Activated CD4-positive, alpha-beta memory T cell treated with anti-CD3 and anti-CD28 coated beads, Interleukin-2, amount 10 ng/mL, durations not matched to agents 7 days and 5 days (primary cell): ENCODE measurements at regions not wholly inside any gene's neighbourhood (a gene's known extent, or its start where the extent isn't known, plus 50 kb on each side); places are given as distances from the start of the nearest gene placed in this dataset.
"Not testable (repeated sequence)": the region's sequence is repeated elsewhere in the genome, so short reads cannot be mapped to it uniquely, and the experiment has no call there.

ENCODE experiments used
- CTCF ChIA-PET: fragments of 350-600 bp; sonication (Branson Sonifier 250); formaldehyde crosslinking; loops from one replicate; lab custom pipeline; 2021; ENCODE audit warnings: antibody characterized with exemption, inconsistent platforms; lab: Charles Lee
- POLR2A ChIA-PET: fragments of 350-600 bp; sonication (Branson Sonifier 250); formaldehyde crosslinking; loops from one replicate; lab custom pipeline; 2021; ENCODE audit warnings: antibody characterized with exemption; lab: Charles Lee
- DNase-seq: peaks from one replicate; pipeline ENCODE4 v3.0.0-alpha.2; 2020
- H3K27ac Mint-ChIP-seq: one replicate; pipeline ENCODE4 v1.8.0; 2021; ENCODE audit warnings: mild to moderate bottlenecking, mixed read lengths
- H3K27me3 Mint-ChIP-seq: one replicate; pipeline ENCODE4 v1.8.0; 2021; ENCODE audit warnings: mixed read lengths
- H3K36me3 Mint-ChIP-seq: one replicate; pipeline ENCODE4 v1.8.0; 2021; ENCODE audit warnings: low read depth, mixed read lengths
- H3K4me1 Mint-ChIP-seq: one replicate; pipeline ENCODE4 v1.8.0; 2021; ENCODE audit warnings: mixed read lengths
- H3K4me3 Mint-ChIP-seq: one replicate; pipeline ENCODE4 v1.8.0; 2021; ENCODE audit warnings: mild to moderate bottlenecking, mixed read lengths
- H3K9me3 Mint-ChIP-seq: one replicate; pipeline ENCODE4 v1.8.0; 2021; ENCODE audit warnings: mixed read lengths

- H3K9me3 Mint-ChIP-seq, result peaks cover 15% of the 10 kb centered on the region
- POLR2A ChIA-PET, DNase-seq: not testable (repeated sequence)
These were observed 467.8 kb downstream of the AMY1C start for GRCh38 chr1:104217395-104217986.

GRCh38 chr1:104229860-104230259 is 480.2 kb downstream of the AMY1C start:
- ChIA-PET CTCF (no interaction called here), POLR2A (no interaction called here)
- Mint-ChIP-seq H3K4me1 (no peaks in the 10 kb centered on the region), H3K27ac (no peak overlapping the region), H3K36me3 (no peaks in the 10 kb centered on the region), H3K4me3 (no peak overlapping the region), H3K9me3 (peaks cover 5% of the 10 kb centered on the region), H3K27me3 (no peaks in the 10 kb centered on the region)
- DNase-seq, result no peak

More at GRCh38 chr1:104217395-104217986, 467.8 kb downstream of the AMY1C start:
- CTCF ChIA-PET, H3K27ac Mint-ChIP-seq, H3K4me1 Mint-ChIP-seq, H3K27me3 Mint-ChIP-seq, H3K36me3 Mint-ChIP-seq, H3K4me3 Mint-ChIP-seq: not testable (repeated sequence)

- Mint-ChIP-seq H3K4me1 (no peaks in the 10 kb centered on the region), H3K4me3 (no peak overlapping the region), H3K36me3 (no peaks in the 10 kb centered on the region), H3K9me3 (peaks cover 5% of the 10 kb centered on the region), H3K27ac (no peak overlapping the region), H3K27me3 (no peaks in the 10 kb centered on the region)
- CTCF ChIA-PET, result no interaction called here
- POLR2A ChIA-PET, result no interaction called here
- no peak for DNase-seq
These were observed 482.0 kb downstream of the AMY1C start for GRCh38 chr1:104231676-104232075.

DNA sequence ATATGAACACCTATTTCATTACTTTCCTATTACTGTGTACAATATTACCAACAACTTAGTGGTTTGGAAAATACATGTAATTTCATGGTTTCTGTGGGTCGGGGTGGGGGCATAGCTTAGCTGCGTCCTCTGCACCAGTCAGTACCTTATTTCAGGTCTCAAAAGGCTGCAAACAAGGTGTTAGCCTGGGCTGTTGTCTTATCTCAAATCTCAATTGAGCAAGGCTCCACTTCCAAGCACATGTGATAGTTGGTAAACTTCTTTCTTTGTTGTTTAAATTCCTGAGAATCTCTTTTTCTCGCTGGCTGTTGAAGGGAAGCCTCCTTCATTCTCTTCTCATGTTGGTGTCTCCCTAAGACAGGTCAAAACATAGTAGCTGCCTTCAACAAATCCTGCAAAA is 485.4 kb downstream of the AMY1C start:
- no peaks in the 10 kb centered on the region for H3K27me3 Mint-ChIP-seq
- no peak for DNase-seq
- no peaks in the 10 kb centered on the region for H3K4me1 Mint-ChIP-seq
- peaks cover 5% of the 10 kb centered on the region for H3K9me3 Mint-ChIP-seq
- CTCF ChIA-PET, result no interaction called here
- POLR2A ChIA-PET, result no interaction called here
- H3K36me3 Mint-ChIP-seq, result no peaks in the 10 kb centered on the region
- H3K4me3 Mint-ChIP-seq, result no peak overlapping the region
- H3K27ac Mint-ChIP-seq, result no peak overlapping the region

DNA sequence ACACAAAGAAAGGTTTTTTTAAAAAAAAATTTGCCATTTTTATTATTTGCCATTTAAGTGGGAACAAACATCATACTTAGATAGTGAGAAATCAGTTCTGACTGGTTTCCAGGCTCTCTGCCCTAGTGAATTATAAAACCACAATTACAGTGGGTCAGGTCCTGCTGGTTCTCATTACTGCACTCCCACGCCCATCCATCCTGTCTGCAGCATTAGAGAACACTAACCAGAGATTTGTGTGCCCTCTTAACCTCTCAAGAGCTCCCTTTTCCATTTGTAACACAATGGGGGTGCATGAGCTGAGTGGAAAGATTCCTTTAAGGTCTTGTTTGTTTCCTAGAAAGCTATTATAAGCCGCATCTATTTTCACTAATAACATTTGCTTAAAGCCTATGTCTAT is 489.3 kb downstream of the AMY1C start:
- no peak for DNase-seq
- Mint-ChIP-seq H3K27me3 (no peaks in the 10 kb centered on the region), H3K9me3 (peaks cover 6% of the 10 kb centered on the region), H3K36me3 (no peaks in the 10 kb centered on the region), H3K27ac (no peak overlapping the region), H3K4me3 (no peak overlapping the region), H3K4me1 (no peaks in the 10 kb centered on the region)
- ChIA-PET POLR2A (no interaction called here), CTCF (no interaction called here)

DNA sequence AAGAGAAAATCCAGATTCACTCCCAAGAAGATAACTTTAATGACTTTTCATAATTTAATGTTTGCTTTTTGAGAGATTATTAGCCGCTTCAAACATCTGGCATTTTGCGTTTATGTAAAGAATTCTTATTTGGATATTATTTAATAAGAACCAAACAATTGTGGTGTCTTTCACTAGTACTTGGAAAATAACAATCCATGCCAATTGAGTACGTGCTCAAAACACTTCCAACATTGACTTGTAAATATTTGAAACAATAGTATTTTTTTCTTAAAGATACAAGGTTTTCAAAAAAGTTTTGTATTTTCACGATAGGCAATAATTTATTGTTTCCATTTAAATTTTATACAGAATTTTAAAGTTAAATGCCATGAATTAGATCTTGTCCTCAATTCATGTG is 498.7 kb downstream of the AMY1C start:
- ChIA-PET POLR2A (no interaction called here), CTCF (no interaction called here)
- no peaks in the 10 kb centered on the region for H3K36me3 Mint-ChIP-seq
- DNase-seq, result no peak
- H3K27ac Mint-ChIP-seq, result no peak overlapping the region
- no peaks in the 10 kb centered on the region for H3K4me1 Mint-ChIP-seq
- H3K4me3 Mint-ChIP-seq, result no peak overlapping the region
- H3K9me3 Mint-ChIP-seq, result peaks cover 2% of the 10 kb centered on the region
- H3K27me3 Mint-ChIP-seq, result no peaks in the 10 kb centered on the region

DNA sequence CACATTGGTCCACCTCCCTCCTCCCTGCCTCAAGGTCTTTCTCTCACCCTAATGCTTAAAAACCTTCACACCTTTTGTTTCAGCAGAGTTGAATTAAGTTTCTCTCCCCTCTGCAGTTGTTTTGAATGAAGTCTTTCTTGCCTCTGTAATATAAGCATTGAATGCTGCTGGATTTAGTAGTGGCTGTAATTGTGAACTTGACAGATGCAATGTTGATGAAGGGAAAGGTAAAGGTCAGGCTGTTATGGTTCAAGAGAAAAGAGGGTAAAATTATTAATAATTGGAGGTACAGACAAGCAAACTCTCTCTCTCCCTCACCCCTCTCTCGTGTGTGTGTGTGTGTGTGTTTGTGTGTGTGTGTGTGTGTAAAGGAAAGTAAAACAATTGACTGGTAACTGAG is 509.8 kb downstream of the AMY1C start:
- Mint-ChIP-seq H3K27ac (no peak overlapping the region), H3K27me3 (no peaks in the 10 kb centered on the region), H3K4me1 (no peaks in the 10 kb centered on the region), H3K9me3 (peaks cover 10% of the 10 kb centered on the region), H3K4me3 (no peak overlapping the region), H3K36me3 (no peaks in the 10 kb centered on the region)
- no peak for DNase-seq
- POLR2A ChIA-PET, result no interaction called here
- CTCF ChIA-PET, result no interaction called here

GRCh38 chr1:104263110-104263509 is 513.4 kb downstream of the AMY1C start:
- H3K9me3 Mint-ChIP-seq, POLR2A ChIA-PET, H3K36me3 Mint-ChIP-seq, H3K27ac Mint-ChIP-seq, CTCF ChIA-PET, H3K27me3 Mint-ChIP-seq, DNase-seq, H3K4me3 Mint-ChIP-seq, H3K4me1 Mint-ChIP-seq: not testable (repeated sequence)

- H3K4me3 Mint-ChIP-seq, result no peak overlapping the region
- no peaks in the 10 kb centered on the region for H3K36me3 Mint-ChIP-seq
- DNase-seq, result no peak
- no peaks in the 10 kb centered on the region for H3K27me3 Mint-ChIP-seq
- peaks cover 9% of the 10 kb centered on the region for H3K9me3 Mint-ChIP-seq
- CTCF ChIA-PET, result no interaction called here
- POLR2A ChIA-PET, result no interaction called here
- H3K4me1 Mint-ChIP-seq, result no peaks in the 10 kb centered on the region
- no peak overlapping the region for H3K27ac Mint-ChIP-seq
These were observed 514.8 kb downstream of the AMY1C start for GRCh38 chr1:104264521-104264920.

- CTCF ChIA-PET, result no interaction called here
- no peak overlapping the region for H3K4me3 Mint-ChIP-seq
These were observed 515.5 kb downstream of the AMY1C start for GRCh38 chr1:104265163-104265562.

GRCh38 chr1:104266612-104267011 is 516.9 kb downstream of the AMY1C start:
- Mint-ChIP-seq H3K4me1 (no peaks in the 10 kb centered on the region), H3K4me3 (no peak overlapping the region), H3K9me3 (peaks cover 8% of the 10 kb centered on the region), H3K36me3 (no peaks in the 10 kb centered on the region), H3K27ac (no peak overlapping the region), H3K27me3 (no peaks in the 10 kb centered on the region)
- CTCF ChIA-PET, result no interaction called here
- no peak for DNase-seq
- POLR2A ChIA-PET, result no interaction called here

More at GRCh38 chr1:104265163-104265562, 515.5 kb downstream of the AMY1C start:
- POLR2A ChIA-PET, result no interaction called here
- no peak for DNase-seq
- H3K4me1 Mint-ChIP-seq, result no peaks in the 10 kb centered on the region
- no peak overlapping the region for H3K27ac Mint-ChIP-seq
- no peaks in the 10 kb centered on the region for H3K36me3 Mint-ChIP-seq
- peaks cover 6% of the 10 kb centered on the region for H3K9me3 Mint-ChIP-seq
- H3K27me3 Mint-ChIP-seq, result no peaks in the 10 kb centered on the region

- H3K27me3 Mint-ChIP-seq, H3K27ac Mint-ChIP-seq, H3K4me1 Mint-ChIP-seq, DNase-seq, H3K4me3 Mint-ChIP-seq, H3K36me3 Mint-ChIP-seq, CTCF ChIA-PET, POLR2A ChIA-PET: not testable (repeated sequence)
- H3K9me3 Mint-ChIP-seq, result peaks cover 11% of the 10 kb centered on the region
These were observed 538.6 kb downstream of the AMY1C start for GRCh38 chr1:104288322-104288721.

DNA sequence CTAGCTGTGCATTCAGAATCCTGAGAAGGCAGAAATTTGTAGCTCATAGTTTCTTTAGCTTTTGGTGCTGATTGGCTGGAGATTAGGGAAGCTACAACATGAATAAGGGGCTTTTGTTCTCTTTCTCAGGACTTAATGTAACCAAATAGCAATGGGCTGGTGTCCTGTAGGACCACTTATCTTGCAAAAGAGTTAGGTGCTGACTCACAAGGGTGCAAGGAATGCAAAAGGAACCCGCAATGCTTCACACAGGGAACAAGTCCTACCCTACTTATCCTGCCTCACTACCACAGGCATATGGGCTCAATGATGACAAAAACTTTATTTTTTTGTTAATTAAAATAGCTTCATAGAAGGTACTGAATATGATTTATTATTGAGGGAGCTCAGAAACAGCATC is 541.5 kb downstream of the AMY1C start:
- POLR2A ChIA-PET, result no interaction called here
- no peaks in the 10 kb centered on the region for H3K27me3 Mint-ChIP-seq
- no peak for DNase-seq
- no peak overlapping the region for H3K4me3 Mint-ChIP-seq
- CTCF ChIA-PET, result no interaction called here
- H3K4me1 Mint-ChIP-seq, result no peaks in the 10 kb centered on the region
- peaks cover 11% of the 10 kb centered on the region for H3K9me3 Mint-ChIP-seq
- H3K36me3 Mint-ChIP-seq, result no peaks in the 10 kb centered on the region
- no peak overlapping the region for H3K27ac Mint-ChIP-seq

DNA sequence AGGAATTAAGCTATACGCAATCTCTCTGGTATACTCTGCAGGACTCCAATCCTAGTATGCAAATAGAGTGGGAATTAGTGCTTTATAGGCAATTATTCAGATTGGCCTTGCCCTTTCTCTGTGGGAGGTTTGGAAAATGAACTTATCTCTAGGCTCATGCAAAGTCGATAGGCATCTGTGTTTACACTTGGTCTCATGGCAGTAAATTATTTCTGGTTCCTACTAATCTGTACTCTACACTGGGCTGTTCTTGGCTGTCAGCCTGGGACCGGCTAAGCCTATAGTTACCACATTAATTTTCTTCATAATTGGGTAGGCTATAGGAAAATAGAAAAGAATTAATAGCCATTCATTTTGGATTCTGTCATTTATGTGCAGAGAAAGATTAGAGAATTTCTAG is 544.6 kb downstream of the AMY1C start:
- Mint-ChIP-seq H3K4me3 (no peak overlapping the region), H3K27me3 (no peaks in the 10 kb centered on the region), H3K4me1 (no peaks in the 10 kb centered on the region), H3K9me3 (peaks cover 7% of the 10 kb centered on the region), H3K27ac (no peak overlapping the region), H3K36me3 (no peaks in the 10 kb centered on the region)
- POLR2A ChIA-PET, result no interaction called here
- DNase-seq, result no peak
- CTCF ChIA-PET, result no interaction called here
